NCI-H1417 treated with DMSO at 0.1 percent for 48 hours (cell line): ENCODE measurements at regions not wholly inside any gene's neighbourhood (a gene's known extent, or its start where the extent isn't known, plus 50 kb on each side); places are given as distances from the start of the nearest gene placed in this dataset.

ENCODE experiments used
- DNase-seq: peaks from one replicate; lab custom pipeline; 2025; lab: John Stamatoyannopoulos, UW

- DNase-seq, result peak; percentile 21
Measured at GRCh38 chrX:93791304-93791703, 117.3 kb downstream of the FAM133A start.
